K562 (cell line): ENCODE measurements at regions not wholly inside any gene's neighbourhood (a gene's known extent, or its start where the extent isn't known, plus 50 kb on each side); places are given as distances from the start of the nearest gene placed in this dataset.

Source experiments
- ARID1B ChIP-seq: fragments of 450-650 bp; IDR thresholded peaks from 2 replicates; pipeline ENCODE4 v1.6.1; 2016; ENCODE audit warnings: antibody characterized with exemption, mild to moderate bottlenecking, inconsistent platforms
- ATF1 ChIP-seq, 2 experiments: fragments of 450-650 bp in 1 of 2; IDR thresholded peaks; 2 replicates each; pipeline ENCODE4 v1.6.1; 2016; ENCODE audit warnings: missing compliant biosample characterization in 1 of 2, missing genetic modification characterization in 1 of 2
- CBFA2T2 ChIP-seq: fragments of 450-650 bp; conservative IDR thresholded peaks from 2 replicates; pipeline ENCODE4 v1.6.1; 2017; ENCODE audit warnings: mild to moderate bottlenecking
- CSDE1 ChIP-seq, 2 experiments: fragments of 450-650 bp; IDR thresholded peaks; 2 replicates each; pipeline ENCODE4 v1.6.1; 2016; ENCODE audit warnings: mild to moderate bottlenecking in 1 of 2
- CTBP1 ChIP-seq: fragments of 450-650 bp; IDR thresholded peaks from 2 replicates; pipeline ENCODE4 v1.6.1; 2016; ENCODE audit warnings: borderline replicate concordance
- ETV1 ChIP-seq: fragments of 450-650 bp; conservative IDR thresholded peaks from 2 replicates; pipeline ENCODE4 v1.6.1; 2016; ENCODE audit warnings: missing genetic modification characterization, control low read depth, low read depth, missing compliant biosample characterization
- GABPB2 ChIP-seq: fragments of 250-450 bp; sonication (Bioruptor Pico); conservative IDR thresholded peaks from 2 replicates; pipeline ENCODE4 v1.5.1; 2021; ENCODE audit warnings: mild to moderate bottlenecking
- HDAC6 ChIP-seq: IDR thresholded peaks from 2 replicates; pipeline ENCODE4 v1.6.1; 2012; ENCODE audit warnings: low read depth, mild to moderate bottlenecking, control low read depth, inconsistent platforms, low read length, moderate library complexity
- HLTF ChIP-seq: fragments of 450-650 bp; IDR thresholded peaks from 2 replicates; pipeline ENCODE4 v1.6.1; 2016
- HOXB6 ChIP-seq: fragments of 250-450 bp; sonication (Bioruptor Pico); IDR thresholded peaks from 2 replicates; pipeline ENCODE4 v1.5.1; 2022; ENCODE audit warnings: mild to moderate bottlenecking, borderline replicate concordance
- KAT2B ChIP-seq: IDR thresholded peaks from one replicate; pipeline ENCODE4 v1.6.1; 2012; ENCODE audit warnings: low read depth, mild to moderate bottlenecking, control low read depth, inconsistent platforms, low read length, moderate library complexity
- KLF10 ChIP-seq: fragments of 250-450 bp; sonication (Bioruptor Pico); IDR thresholded peaks from 2 replicates; pipeline ENCODE4 v1.6.1; 2021; ENCODE audit warnings: matching md5 sums
- KLF13 ChIP-seq: fragments of 450-650 bp; IDR thresholded peaks from 2 replicates; pipeline ENCODE4 v1.6.1; 2016; ENCODE audit warnings: missing genetic modification characterization, low read depth, mild to moderate bottlenecking, missing compliant biosample characterization, moderate library complexity, borderline replicate concordance
- KLF16 ChIP-seq: IDR thresholded peaks from 2 replicates; pipeline ENCODE4 v1.6.1; 2016; ENCODE audit warnings: antibody characterized with exemption
- MAZ ChIP-seq, 2 experiments: fragments of 450-650 bp in 1 of 2; sonication (generic) in 1 of 2; formaldehyde crosslinking; IDR thresholded peaks in 1 of 2; conservative IDR thresholded peaks in 1 of 2; 2 replicates each; pipeline versions ENCODE4 v1.4.0 to v1.5.0; 2020; ENCODE audit warnings: mild to moderate bottlenecking in 1 of 2, missing genetic modification reagents in 1 of 2
- NFE2L1 ChIP-seq: fragments of 450-650 bp; IDR thresholded peaks from 2 replicates; pipeline ENCODE4 v1.6.1; 2016; ENCODE audit warnings: missing genetic modification characterization, low read depth, mild to moderate bottlenecking, missing compliant biosample characterization, moderate library complexity, borderline replicate concordance
- POU5F1 ChIP-seq: fragments of 150-350 bp; IDR thresholded peaks from 2 replicates; pipeline ENCODE4 v1.6.1; 2014; ENCODE audit warnings: borderline replicate concordance, low read length, low read depth, mild to moderate bottlenecking; ENCODE audit not compliant: partially characterized antibody
- SIN3B ChIP-seq: fragments of 450-650 bp; IDR thresholded peaks from 2 replicates; pipeline ENCODE4 v1.6.1; 2017; ENCODE audit warnings: low read depth, mild to moderate bottlenecking, moderate library complexity
- SIRT6 ChIP-seq: IDR thresholded peaks from one replicate; pipeline ENCODE4 v1.6.1; 2012; ENCODE audit warnings: low read depth, mild to moderate bottlenecking, control low read depth, inconsistent platforms, low read length, moderate library complexity
- SMARCA4 ChIP-seq: fragments of 450-650 bp; IDR thresholded peaks from 2 replicates; pipeline ENCODE4 v1.6.1; 2016
- SREBF2 ChIP-seq: sonication (generic); formaldehyde crosslinking; IDR thresholded peaks from 2 replicates; pipeline ENCODE4 v1.4.0; 2020; ENCODE audit warnings: mild to moderate bottlenecking, missing genetic modification reagents
- SRSF1 ChIP-seq: fragments of 200-400 bp; formaldehyde crosslinking; IDR thresholded peaks from 2 replicates; pipeline ENCODE4 v1.6.1; 2017; ENCODE audit warnings: mild to moderate bottlenecking, low read depth, low read length, moderate library complexity
- TOE1 ChIP-seq, 2 experiments: fragments of 450-650 bp in 1 of 2; sonication (generic) in 1 of 2; formaldehyde crosslinking in 1 of 2; IDR thresholded peaks; 2 replicates each; pipeline versions ENCODE4 v1.7.1 to v1.8.0; 2016 to 2022; ENCODE audit warnings: borderline replicate concordance in 2 of 2, mild to moderate bottlenecking in 2 of 2, antibody characterized with exemption in 1 of 2, inconsistent platforms in 1 of 2, low read depth in 1 of 2, missing genetic modification reagents in 1 of 2, moderate library complexity in 1 of 2
- ZBTB1 ChIP-seq: sonication (generic); formaldehyde crosslinking; IDR thresholded peaks from 2 replicates; pipeline ENCODE4 v1.8.1; 2023; ENCODE audit warnings: missing genetic modification reagents, low read depth, mild to moderate bottlenecking, borderline replicate concordance
- ZC3H8 ChIP-seq: fragments of 450-650 bp; IDR thresholded peaks from 2 replicates; pipeline ENCODE4 v1.6.1; 2017
- ZNF766 ChIP-seq: fragments of 200-800 bp; sonication (Bioruptor generic); conservative IDR thresholded peaks from 2 replicates; pipeline ENCODE4 v1.6.1; 2016; ENCODE audit warnings: missing genetic modification characterization, missing compliant biosample characterization
- TF ChIP-seq, protein P1 (sequence below): fragments of 150-350 bp; IDR thresholded peaks from 2 replicates; pipeline ENCODE4 v1.6.1; 2014; ENCODE audit warnings: low read depth, mild to moderate bottlenecking, low read length, borderline replicate concordance

DNA sequence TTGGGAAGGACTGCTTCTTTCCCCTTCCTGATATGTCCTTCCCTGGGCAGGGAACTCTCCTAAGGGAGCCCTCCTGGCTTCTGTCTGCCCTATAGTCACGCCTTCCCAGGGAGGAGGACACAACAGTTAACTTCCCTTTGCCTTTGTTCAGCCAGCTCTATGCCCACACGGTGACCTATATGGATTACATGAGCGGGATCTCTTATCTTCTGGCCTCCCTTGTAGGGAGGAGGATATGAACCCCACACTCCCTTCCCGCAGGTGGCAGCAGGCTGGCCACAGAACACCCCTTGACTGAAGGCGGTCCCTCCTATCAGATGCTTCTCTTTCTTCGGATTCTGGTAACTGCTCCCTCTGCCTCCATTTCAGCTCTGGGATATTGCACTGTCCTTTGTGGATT is 135.6 kb upstream of the MAX start (continued):
- TF ChIP-seq, protein P1, sequence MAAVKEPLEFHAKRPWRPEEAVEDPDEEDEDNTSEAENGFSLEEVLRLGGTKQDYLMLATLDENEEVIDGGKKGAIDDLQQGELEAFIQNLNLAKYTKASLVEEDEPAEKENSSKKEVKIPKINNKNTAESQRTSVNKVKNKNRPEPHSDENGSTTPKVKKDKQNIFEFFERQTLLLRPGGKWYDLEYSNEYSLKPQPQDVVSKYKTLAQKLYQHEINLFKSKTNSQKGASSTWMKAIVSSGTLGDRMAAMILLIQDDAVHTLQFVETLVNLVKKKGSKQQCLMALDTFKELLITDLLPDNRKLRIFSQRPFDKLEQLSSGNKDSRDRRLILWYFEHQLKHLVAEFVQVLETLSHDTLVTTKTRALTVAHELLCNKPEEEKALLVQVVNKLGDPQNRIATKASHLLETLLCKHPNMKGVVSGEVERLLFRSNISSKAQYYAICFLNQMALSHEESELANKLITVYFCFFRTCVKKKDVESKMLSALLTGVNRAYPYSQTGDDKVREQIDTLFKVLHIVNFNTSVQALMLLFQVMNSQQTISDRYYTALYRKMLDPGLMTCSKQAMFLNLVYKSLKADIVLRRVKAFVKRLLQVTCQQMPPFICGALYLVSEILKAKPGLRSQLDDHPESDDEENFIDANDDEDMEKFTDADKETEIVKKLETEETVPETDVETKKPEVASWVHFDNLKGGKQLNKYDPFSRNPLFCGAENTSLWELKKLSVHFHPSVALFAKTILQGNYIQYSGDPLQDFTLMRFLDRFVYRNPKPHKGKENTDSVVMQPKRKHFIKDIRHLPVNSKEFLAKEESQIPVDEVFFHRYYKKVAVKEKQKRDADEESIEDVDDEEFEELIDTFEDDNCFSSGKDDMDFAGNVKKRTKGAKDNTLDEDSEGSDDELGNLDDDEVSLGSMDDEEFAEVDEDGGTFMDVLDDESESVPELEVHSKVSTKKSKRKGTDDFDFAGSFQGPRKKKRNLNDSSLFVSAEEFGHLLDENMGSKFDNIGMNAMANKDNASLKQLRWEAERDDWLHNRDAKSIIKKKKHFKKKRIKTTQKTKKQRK, result no peak
- TF ChIP-seq SIN3B, result no peak
- TF ChIP-seq KLF16, result peak; percentile 78; the same call in 1 of the 2 replicates
- TF ChIP-seq POU5F1, result no peak
- no peak for TF ChIP-seq HOXB6
- no peak for TF ChIP-seq GABPB2 (CRISPR knock-in tag)
- no peak for TF ChIP-seq SIRT6
- no peak for TF ChIP-seq ATF1 (CRISPR knock-in tag; IDR thresholded peaks at IDR 0.05)
- no peak for TF ChIP-seq ATF1 (tag; IDR thresholded peaks at IDR 0.05)
- TF ChIP-seq SREBF2 (CRISPR knock-in tag), result no peak
- TF ChIP-seq MAZ (CRISPR knock-in tag; conservative IDR thresholded peaks at IDR 0.05 in 1 of 2, IDR thresholded peaks at IDR 0.05 in 1 of 2), result peak; percentile 42 to 45; a peak in 1 of 4 replicates
- peak; percentile 41; the same call in 1 of the 2 replicates for TF ChIP-seq CTBP1
- no peak for TF ChIP-seq KAT2B
- TF ChIP-seq ETV1 (tag), result no peak
- no peak for TF ChIP-seq HLTF
- no peak for TF ChIP-seq ZC3H8
- no peak for TF ChIP-seq NFE2L1 (tag)
- no peak for TF ChIP-seq KLF13 (tag)
- TF ChIP-seq SRSF1, result no peak
- TF ChIP-seq TOE1 (IDR thresholded peaks at IDR 0.05; ENCODE audit: borderline replicate concordance), result no peak
- TF ChIP-seq TOE1 (CRISPR knock-in tag; IDR thresholded peaks at IDR 0.05; ENCODE audit: borderline replicate concordance, low read depth), result no peak
- TF ChIP-seq ARID1B, result 0 out of 2 replicates have a peak, but pooled peaks have one; percentile 18
- no peak for TF ChIP-seq HDAC6
- no peak for TF ChIP-seq SMARCA4
- no peak for TF ChIP-seq ZNF766 (CRISPR knock-in tag)
- peak; percentile 24; the same call in 1 of the 2 replicates for TF ChIP-seq CBFA2T2
- TF ChIP-seq KLF10 (CRISPR knock-in tag), result no peak
- TF ChIP-seq CSDE1 (IDR thresholded peaks at IDR 0.05), result no peak
- no peak for TF ChIP-seq ZBTB1 (CRISPR knock-in tag)
